Forelimb muscle (tissue), 1 donor: ENCODE measurements at regions not wholly inside any gene's neighbourhood (a gene's known extent, or its start where the extent isn't known, plus 50 kb on each side); places are given as distances from the start of the nearest gene placed in this dataset.
"Not testable (repeated sequence)": the region's sequence is repeated elsewhere in the genome, so short reads cannot be mapped to it uniquely, and the experiment has no call there.

Source experiments
- DNase-seq: peaks from one replicate; pipeline ENCODE4 v3.0.0-alpha.2; 2013; ENCODE audit warnings: low read depth

GRCh38 chr15:88995449-88995848, 82.3 kb upstream of the MFGE8 start:
- no peak for DNase-seq

- no peak for DNase-seq
These were observed 84.4 kb upstream of the MFGE8 start for GRCh38 chr15:88997531-88997930.

GRCh38 chr15:88998980-88999713, 86.0 kb upstream of the MFGE8 start:
- DNase-seq = no peak

GRCh38 chr15:89001708-89002275, 86.5 kb upstream of the ABHD2 start:
- not testable (repeated sequence) for DNase-seq

- no peak for DNase-seq
These were observed 85.9 kb upstream of the ABHD2 start for GRCh38 chr15:89002281-89002761.

- no peak for DNase-seq
These were observed 85.4 kb upstream of the ABHD2 start for GRCh38 chr15:89002830-89003229.

- DNase-seq = no peak
These were observed 84.2 kb upstream of the ABHD2 start for GRCh38 chr15:89003865-89004725.

GRCh38 chr15:89004726-89005030, 83.6 kb upstream of the ABHD2 start:
- DNase-seq = no peak

GRCh38 chr15:89007527-89007926, 80.7 kb upstream of the ABHD2 start:
- not testable (repeated sequence) for DNase-seq

GRCh38 chr15:89007989-89008388, 80.3 kb upstream of the ABHD2 start:
- no peak for DNase-seq

- DNase-seq = no peak
These were observed 79.2 kb upstream of the ABHD2 start for GRCh38 chr15:89009080-89009479.

- no peak for DNase-seq
These were observed 72.7 kb upstream of the ABHD2 start for GRCh38 chr15:89015412-89016097.

- no peak for DNase-seq
These were observed 71.7 kb upstream of the ABHD2 start for GRCh38 chr15:89016549-89017041.

GRCh38 chr15:89017370-89018066, 70.7 kb upstream of the ABHD2 start:
- DNase-seq = no peak

GRCh38 chr15:89018207-89018606, 70.0 kb upstream of the ABHD2 start:
- no peak for DNase-seq

GRCh38 chr15:89019436-89019835, 68.8 kb upstream of the ABHD2 start:
- DNase-seq = no peak

- DNase-seq = no peak
These were observed 67.0 kb upstream of the ABHD2 start for GRCh38 chr15:89021224-89021623.

- DNase-seq = not testable (repeated sequence)
These were observed 66.4 kb upstream of the ABHD2 start for GRCh38 chr15:89021886-89022285.

GRCh38 chr15:89023311-89023961, 64.8 kb upstream of the ABHD2 start:
- no peak for DNase-seq

- DNase-seq = no peak
These were observed 63.8 kb upstream of the ABHD2 start for GRCh38 chr15:89024418-89024817.

- DNase-seq = no peak
These were observed 62.1 kb upstream of the ABHD2 start for GRCh38 chr15:89026167-89026566.
